Activated B cell treated with CpG ODN at 0.5 μM for 24 hours (primary cell): ENCODE measurements at regions not wholly inside any gene's neighbourhood (a gene's known extent, or its start where the extent isn't known, plus 50 kb on each side); places are given as distances from the start of the nearest gene placed in this dataset.
"Not testable (repeated sequence)": the region's sequence is repeated elsewhere in the genome, so short reads cannot be mapped to it uniquely, and the experiment has no call there.

Source experiments
- ATAC-seq: fragments of 200-7000 bp; cut with Tn5 transposase; one replicate; pipeline ENCODE4 v1.10.0; 2021; ENCODE audit warnings: low read depth, mild to moderate bottlenecking, moderate library complexity
- CTCF ChIA-PET: fragments of 350-600 bp; sonication (Branson Sonifier 250); formaldehyde crosslinking; loops from one replicate; lab custom pipeline; 2021; ENCODE audit warnings: antibody characterized with exemption; lab: Charles Lee
- POLR2A ChIA-PET: fragments of 350-600 bp; sonication (Branson Sonifier 250); formaldehyde crosslinking; loops from one replicate; lab custom pipeline; 2021; ENCODE audit warnings: antibody characterized with exemption; lab: Charles Lee
- DNase-seq: peaks from one replicate; pipeline ENCODE4 v3.0.0; 2022
- H3K27ac Mint-ChIP-seq: one replicate; pipeline ENCODE4 v1.8.0; 2020; ENCODE audit warnings: mixed read lengths
- H3K27me3 Mint-ChIP-seq: one replicate; pipeline ENCODE4 v1.8.0; 2021; ENCODE audit warnings: mixed read lengths
- H3K36me3 Mint-ChIP-seq: one replicate; pipeline ENCODE4 v1.8.0; 2021; ENCODE audit warnings: low read depth, mixed read lengths
- H3K4me1 Mint-ChIP-seq: one replicate; pipeline ENCODE4 v1.8.0; 2021; ENCODE audit warnings: mixed read lengths
- H3K4me3 Mint-ChIP-seq: one replicate; pipeline ENCODE4 v1.8.0; 2020; ENCODE audit warnings: mild to moderate bottlenecking, mixed read lengths
- H3K9me3 Mint-ChIP-seq: one replicate; pipeline ENCODE4 v1.8.0; 2020; ENCODE audit warnings: mixed read lengths
- intact Hi-C: fragments of 100-400 bp; cut with micrococcal nuclease; formaldehyde crosslinking; loops from one replicate; pipeline ENCODE4 v1.15.1; 2024

GRCh38 chr17:46460129-46460528 lies 52.1 kb upstream of the LRRC37A2 start:
- H3K4me3 Mint-ChIP-seq, H3K9me3 Mint-ChIP-seq, H3K27ac Mint-ChIP-seq, H3K27me3 Mint-ChIP-seq, DNase-seq, POLR2A ChIA-PET, CTCF ChIA-PET, intact Hi-C loops, ATAC-seq, H3K4me1 Mint-ChIP-seq, H3K36me3 Mint-ChIP-seq: not testable (repeated sequence)

- intact Hi-C loops, H3K27ac Mint-ChIP-seq, CTCF ChIA-PET, DNase-seq, H3K9me3 Mint-ChIP-seq, H3K4me3 Mint-ChIP-seq, POLR2A ChIA-PET, H3K36me3 Mint-ChIP-seq, ATAC-seq, H3K27me3 Mint-ChIP-seq, H3K4me1 Mint-ChIP-seq: not testable (repeated sequence)
These were observed 57.2 kb upstream of the LRRC37A2 start for GRCh38 chr17:46455069-46455468.

GRCh38 chr17:46454572-46454971 lies 57.7 kb upstream of the LRRC37A2 start:
- CTCF ChIA-PET, H3K27ac Mint-ChIP-seq, H3K9me3 Mint-ChIP-seq, POLR2A ChIA-PET, H3K36me3 Mint-ChIP-seq, H3K4me3 Mint-ChIP-seq, intact Hi-C loops, H3K27me3 Mint-ChIP-seq, DNase-seq, H3K4me1 Mint-ChIP-seq, ATAC-seq: not testable (repeated sequence)

- CTCF ChIA-PET, intact Hi-C loops, H3K27me3 Mint-ChIP-seq, DNase-seq, H3K9me3 Mint-ChIP-seq, H3K4me1 Mint-ChIP-seq, POLR2A ChIA-PET, H3K27ac Mint-ChIP-seq, H3K4me3 Mint-ChIP-seq, ATAC-seq, H3K36me3 Mint-ChIP-seq: not testable (repeated sequence)
These were observed 59.2 kb upstream of the LRRC37A2 start for GRCh38 chr17:46453077-46453476.

GRCh38 chr17:46445849-46446248 lies 66.4 kb upstream of the LRRC37A2 start:
- H3K36me3 Mint-ChIP-seq, ATAC-seq, H3K27me3 Mint-ChIP-seq, H3K4me3 Mint-ChIP-seq, intact Hi-C loops, DNase-seq, POLR2A ChIA-PET, CTCF ChIA-PET, H3K27ac Mint-ChIP-seq, H3K4me1 Mint-ChIP-seq, H3K9me3 Mint-ChIP-seq: not testable (repeated sequence)

GRCh38 chr17:46445411-46445810 lies 66.9 kb upstream of the LRRC37A2 start:
- H3K36me3 Mint-ChIP-seq, H3K4me1 Mint-ChIP-seq, CTCF ChIA-PET, intact Hi-C loops, DNase-seq, POLR2A ChIA-PET, H3K27ac Mint-ChIP-seq, H3K27me3 Mint-ChIP-seq, H3K4me3 Mint-ChIP-seq, H3K9me3 Mint-ChIP-seq, ATAC-seq: not testable (repeated sequence)

- H3K27me3 Mint-ChIP-seq, CTCF ChIA-PET, DNase-seq, POLR2A ChIA-PET, H3K4me3 Mint-ChIP-seq, H3K27ac Mint-ChIP-seq, H3K4me1 Mint-ChIP-seq, intact Hi-C loops, H3K9me3 Mint-ChIP-seq, ATAC-seq, H3K36me3 Mint-ChIP-seq: not testable (repeated sequence)
These were observed 70.1 kb upstream of the LRRC37A2 start for GRCh38 chr17:46442153-46442552.

GRCh38 chr17:46440665-46441064 lies 71.6 kb upstream of the LRRC37A2 start:
- H3K36me3 Mint-ChIP-seq, intact Hi-C loops, POLR2A ChIA-PET, H3K4me3 Mint-ChIP-seq, ATAC-seq, H3K27ac Mint-ChIP-seq, CTCF ChIA-PET, DNase-seq, H3K9me3 Mint-ChIP-seq, H3K4me1 Mint-ChIP-seq, H3K27me3 Mint-ChIP-seq: not testable (repeated sequence)

- intact Hi-C loops, H3K9me3 Mint-ChIP-seq, DNase-seq, POLR2A ChIA-PET, H3K4me3 Mint-ChIP-seq, H3K36me3 Mint-ChIP-seq, H3K27me3 Mint-ChIP-seq, CTCF ChIA-PET, H3K4me1 Mint-ChIP-seq, H3K27ac Mint-ChIP-seq: not testable (repeated sequence)
- peak; percentile 98 for ATAC-seq
These were observed 73.0 kb upstream of the ARL17B start for GRCh38 chr17:46434450-46435062.

GRCh38 chr17:46430300-46430699 lies 68.7 kb upstream of the ARL17B start:
- ATAC-seq, DNase-seq, H3K9me3 Mint-ChIP-seq, CTCF ChIA-PET, intact Hi-C loops, H3K4me1 Mint-ChIP-seq, POLR2A ChIA-PET, H3K27me3 Mint-ChIP-seq, H3K36me3 Mint-ChIP-seq, H3K27ac Mint-ChIP-seq, H3K4me3 Mint-ChIP-seq: not testable (repeated sequence)

GRCh38 chr17:46429675-46430074 lies 68.1 kb upstream of the ARL17B start:
- ATAC-seq, H3K27ac Mint-ChIP-seq, H3K4me1 Mint-ChIP-seq, H3K36me3 Mint-ChIP-seq, H3K9me3 Mint-ChIP-seq, DNase-seq, intact Hi-C loops, H3K27me3 Mint-ChIP-seq, H3K4me3 Mint-ChIP-seq, POLR2A ChIA-PET, CTCF ChIA-PET: not testable (repeated sequence)

- H3K4me1 Mint-ChIP-seq, H3K27me3 Mint-ChIP-seq, H3K9me3 Mint-ChIP-seq, H3K27ac Mint-ChIP-seq, intact Hi-C loops, DNase-seq, CTCF ChIA-PET, H3K4me3 Mint-ChIP-seq, ATAC-seq, POLR2A ChIA-PET, H3K36me3 Mint-ChIP-seq: not testable (repeated sequence)
These were observed 62.8 kb upstream of the ARL17B start for GRCh38 chr17:46424187-46424884.
